D341Med (cell line): ENCODE measurements at regions not wholly inside any gene's neighbourhood (a gene's known extent, or its start where the extent isn't known, plus 50 kb on each side); places are given as distances from the start of the nearest gene placed in this dataset.
A peak's percentile ranks its signal among the peaks of the same experiment; 100 is the strongest.

Experiments used
- DNase-seq: peaks from one replicate; pipeline ENCODE4 v3.0.0; 2012; ENCODE audit warnings: low spot score

DNA sequence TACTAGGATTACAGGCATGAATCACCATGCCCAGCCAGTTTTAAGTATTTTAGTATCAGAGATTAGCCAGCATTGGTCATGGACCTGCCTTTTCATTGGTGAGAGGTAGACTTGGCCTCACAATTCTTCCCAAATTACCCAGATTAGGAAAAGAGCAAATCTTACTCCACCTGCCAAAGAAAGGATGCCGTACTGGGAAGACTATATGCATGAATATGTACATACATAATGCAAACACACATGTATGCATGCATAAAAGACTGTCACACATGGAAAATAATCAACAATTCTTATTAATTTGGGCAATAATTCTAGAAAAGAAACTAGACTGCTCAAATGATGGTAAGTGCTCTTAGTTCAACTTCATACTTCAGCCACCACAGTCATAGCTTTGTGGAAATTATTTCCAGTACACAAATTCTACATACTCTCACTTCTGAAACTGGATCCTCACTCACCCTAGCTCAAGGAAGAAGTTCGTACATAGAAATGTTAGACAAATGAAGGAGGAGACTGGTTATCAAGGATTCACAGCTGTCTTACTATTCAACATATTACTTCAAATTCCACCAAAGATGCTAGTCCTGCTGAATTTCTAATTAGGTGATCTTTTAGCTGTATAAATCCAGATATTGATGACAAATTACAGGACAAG is 73.7 kb downstream of the MINAR2 start:
- DNase-seq, result no peak

DNA sequence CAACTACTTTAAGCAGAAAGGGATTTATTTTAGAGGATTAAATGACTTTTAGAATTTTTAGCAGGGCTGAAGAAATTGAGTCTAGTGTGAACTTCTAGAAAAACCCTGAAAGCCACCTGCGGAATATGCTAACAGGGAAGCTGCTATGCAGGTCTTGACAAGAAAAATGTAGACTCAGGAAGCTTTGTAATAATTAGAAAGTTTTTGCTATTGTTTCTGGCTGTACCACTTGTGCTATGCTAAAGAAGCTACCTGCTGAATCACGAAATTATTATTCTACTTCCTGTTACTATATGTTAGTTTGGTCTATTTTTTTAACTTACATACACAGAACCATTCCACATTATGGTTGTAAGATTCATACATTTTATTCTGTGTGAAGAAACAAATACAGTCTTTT is 74.0 kb upstream of the CHSY3 start:
- DNase-seq, result no peak

DNA sequence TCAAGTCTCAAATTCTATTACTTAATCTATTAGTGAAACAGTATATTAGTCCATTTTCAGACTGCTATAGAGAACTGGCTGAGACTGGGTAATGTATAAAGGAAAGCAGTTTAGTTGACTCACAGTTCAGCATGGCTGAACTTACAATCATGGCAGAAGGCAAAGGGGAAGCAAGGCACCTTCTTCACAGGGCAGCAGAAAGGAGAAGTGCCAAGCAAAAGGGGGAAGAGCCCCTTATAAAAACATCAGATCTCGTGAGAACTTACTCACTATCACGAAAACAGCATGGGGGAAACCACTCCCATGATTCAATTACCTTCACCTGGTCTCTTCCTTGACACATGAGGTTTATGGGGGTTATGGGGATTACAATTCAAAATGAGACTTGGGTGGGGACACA is 67.9 kb upstream of the CHSY3 start:
- no peak for DNase-seq

- no peak for DNase-seq
Measured at GRCh38 chr5:129844764-129845163, 59.5 kb upstream of the CHSY3 start.

DNA sequence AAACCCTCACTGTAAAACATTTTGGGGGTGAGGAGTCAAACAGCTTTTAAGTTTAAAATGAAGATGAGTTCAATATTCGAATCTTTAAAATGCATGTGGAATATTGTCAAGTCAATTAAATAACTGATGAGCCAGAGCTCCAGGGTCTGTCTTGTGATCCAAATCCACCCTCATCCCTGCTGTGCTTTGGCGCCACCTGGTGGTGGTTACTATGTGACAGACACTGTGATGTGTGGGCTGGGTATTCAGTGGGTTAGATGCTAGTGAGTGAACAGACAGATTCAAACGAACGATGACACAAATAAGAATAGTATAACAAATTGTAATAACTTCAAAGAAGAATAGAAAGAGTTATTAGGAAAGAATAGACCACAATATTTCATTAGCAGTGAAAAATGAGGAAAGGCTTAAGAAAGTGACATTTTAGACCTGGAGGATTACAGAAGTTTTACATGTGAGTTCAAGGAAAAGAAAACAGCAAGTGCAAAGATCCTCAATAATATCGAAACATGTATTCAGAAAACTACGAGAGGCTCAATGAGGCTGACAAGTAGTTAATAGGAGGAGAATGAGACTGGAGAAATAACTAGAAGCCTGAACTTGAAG is 51.4 kb upstream of the CHSY3 start:
- DNase-seq, result peak; percentile 73

GRCh38 chr5:129853588-129853987 is 50.7 kb upstream of the CHSY3 start:
- no peak for DNase-seq
